GM19438 (cell line): ENCODE measurements at regions not wholly inside any gene's neighbourhood (a gene's known extent, or its start where the extent isn't known, plus 50 kb on each side); places are given as distances from the start of the nearest gene placed in this dataset.
"Not testable (repeated sequence)": the region's sequence is repeated elsewhere in the genome, so short reads cannot be mapped to it uniquely, and the experiment has no call there.

Source experiments
- ATAC-seq: cut with Tn5 transposase; IDR thresholded peaks from one replicate; pipeline ENCODE4 v1.9.1; 2021; ENCODE audit warnings: low read depth; ENCODE audit not compliant: unreplicated experiment

DNA sequence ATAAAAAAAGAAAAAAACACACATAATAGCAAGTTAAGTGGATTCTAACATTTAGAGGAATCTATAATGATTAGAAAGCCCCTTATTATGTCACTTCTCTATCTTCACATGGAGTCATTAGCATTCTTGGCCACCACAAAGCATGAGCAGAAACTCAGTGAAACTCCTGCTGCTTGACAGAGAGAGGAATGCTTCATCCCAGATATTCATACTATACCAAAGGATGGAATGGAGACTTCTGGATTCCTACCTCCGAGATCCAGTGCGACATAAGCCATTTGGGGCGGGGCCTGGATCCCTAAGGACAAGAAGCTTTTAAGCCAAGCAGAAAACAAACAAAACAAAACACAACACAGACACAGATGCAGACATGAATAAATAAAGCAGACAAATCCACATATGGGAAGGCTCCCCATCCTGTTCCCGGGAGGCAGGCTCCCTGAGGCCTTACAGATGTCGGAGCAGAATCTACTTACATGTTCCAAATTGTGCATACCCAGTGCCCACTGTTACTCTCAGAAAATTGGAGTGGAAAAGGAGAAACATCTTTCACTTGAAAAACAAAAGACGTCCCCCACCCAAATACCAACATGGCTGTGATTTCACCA is 727.3 kb downstream of the MAFB start:
- no peak for ATAC-seq

DNA sequence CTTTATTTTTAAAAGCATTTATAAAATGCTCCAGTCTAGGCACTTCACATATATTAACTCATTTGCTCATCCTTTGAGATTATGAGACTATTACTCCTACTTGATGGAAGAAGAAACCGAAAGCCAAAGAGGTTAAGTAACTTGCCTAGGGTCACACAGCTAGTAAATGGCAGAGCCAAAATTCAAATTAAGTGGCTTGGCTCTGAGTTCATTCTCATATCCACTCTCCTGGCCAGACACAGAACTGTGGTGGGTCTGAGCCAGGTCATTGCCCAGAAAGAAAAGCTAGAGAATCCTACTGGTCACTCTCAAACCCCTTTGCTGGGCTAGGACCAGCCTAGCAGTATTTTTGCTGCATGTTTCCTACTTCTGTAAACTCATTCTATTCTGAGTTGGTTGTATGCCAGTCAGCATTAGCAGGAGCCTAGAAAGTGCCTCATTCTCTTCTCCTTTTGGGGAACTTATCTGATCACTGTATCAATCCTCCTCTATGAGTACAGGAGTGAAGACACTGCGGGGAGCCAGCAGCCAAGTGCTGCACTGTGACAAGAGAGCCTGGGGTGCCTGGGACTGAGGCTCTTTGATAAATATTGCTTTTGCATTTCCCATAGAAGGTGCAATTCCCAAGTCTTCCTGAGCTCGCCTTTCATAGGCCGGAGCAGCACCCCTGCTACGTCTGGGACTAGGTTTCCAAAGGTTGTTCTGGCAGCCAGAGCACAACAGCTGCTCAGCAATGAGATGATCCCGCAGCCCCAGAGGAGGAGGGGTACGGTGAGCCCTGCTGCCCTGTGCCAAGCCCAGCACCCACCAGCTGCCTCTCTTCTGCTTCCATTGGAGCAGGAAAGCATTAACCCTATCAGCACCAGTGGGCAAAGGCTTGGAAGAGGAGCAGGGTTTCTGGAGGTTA is 728.3 kb downstream of the MAFB start:
- no peak for ATAC-seq

DNA sequence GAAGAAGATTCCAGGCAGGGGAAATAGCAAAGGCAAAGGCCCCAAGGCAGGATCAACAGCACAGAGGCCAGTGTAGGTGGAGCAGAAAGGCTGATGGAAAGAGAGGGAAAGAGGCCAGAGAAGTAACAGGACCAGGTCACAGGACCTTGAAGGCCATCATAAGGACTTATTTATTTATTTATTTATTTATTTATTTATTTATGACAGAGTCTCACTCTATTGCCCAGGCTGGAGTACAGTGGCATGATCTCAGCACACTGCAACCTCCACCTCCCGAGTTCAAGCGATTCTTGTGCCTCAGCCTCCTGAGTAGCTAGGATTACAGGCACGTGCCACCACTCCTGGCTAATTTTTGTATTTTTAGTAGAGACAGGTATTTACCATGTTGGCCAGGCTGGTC is 731.1 kb downstream of the MAFB start:
- not testable (repeated sequence) for ATAC-seq

DNA sequence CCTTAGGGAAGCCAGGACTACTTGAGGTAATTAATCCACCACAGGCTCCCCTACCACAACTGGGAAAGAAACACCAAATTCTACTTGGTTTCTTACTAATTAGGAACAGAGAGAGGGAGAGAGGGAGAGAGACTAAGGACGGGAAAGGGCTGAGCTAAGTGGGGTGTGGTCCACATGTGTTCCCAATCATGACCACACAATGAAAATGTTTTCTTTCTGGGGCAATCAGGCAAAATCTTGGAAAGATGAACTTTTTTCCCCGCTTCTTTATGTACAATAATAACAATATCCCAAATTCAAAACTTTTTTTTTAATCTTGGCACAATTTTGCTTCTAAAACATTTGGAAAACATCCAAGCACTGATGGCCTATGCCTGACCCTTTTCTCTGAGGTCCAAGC is 734.4 kb downstream of the MAFB start:
- ATAC-seq, result no peak

DNA sequence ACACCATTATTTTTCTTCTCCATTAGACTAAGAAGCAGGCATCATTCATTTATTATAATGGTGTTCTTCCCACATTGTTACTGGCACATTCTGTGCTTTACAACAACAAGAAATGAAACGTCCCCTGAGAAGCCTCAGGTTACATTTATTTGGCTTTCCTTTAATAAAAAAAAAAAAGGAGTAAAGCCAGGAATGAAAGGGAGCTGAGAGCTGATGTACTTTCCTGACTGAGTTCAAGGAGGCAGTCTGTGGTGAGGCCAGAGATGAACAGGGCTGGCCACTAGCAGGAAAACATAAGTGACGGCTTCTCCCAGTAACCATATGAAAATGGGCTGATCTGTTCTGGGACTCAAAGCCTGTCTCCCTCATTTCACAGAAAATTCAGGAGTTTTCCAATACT is 742.1 kb downstream of the MAFB start:
- no peak for ATAC-seq

DNA sequence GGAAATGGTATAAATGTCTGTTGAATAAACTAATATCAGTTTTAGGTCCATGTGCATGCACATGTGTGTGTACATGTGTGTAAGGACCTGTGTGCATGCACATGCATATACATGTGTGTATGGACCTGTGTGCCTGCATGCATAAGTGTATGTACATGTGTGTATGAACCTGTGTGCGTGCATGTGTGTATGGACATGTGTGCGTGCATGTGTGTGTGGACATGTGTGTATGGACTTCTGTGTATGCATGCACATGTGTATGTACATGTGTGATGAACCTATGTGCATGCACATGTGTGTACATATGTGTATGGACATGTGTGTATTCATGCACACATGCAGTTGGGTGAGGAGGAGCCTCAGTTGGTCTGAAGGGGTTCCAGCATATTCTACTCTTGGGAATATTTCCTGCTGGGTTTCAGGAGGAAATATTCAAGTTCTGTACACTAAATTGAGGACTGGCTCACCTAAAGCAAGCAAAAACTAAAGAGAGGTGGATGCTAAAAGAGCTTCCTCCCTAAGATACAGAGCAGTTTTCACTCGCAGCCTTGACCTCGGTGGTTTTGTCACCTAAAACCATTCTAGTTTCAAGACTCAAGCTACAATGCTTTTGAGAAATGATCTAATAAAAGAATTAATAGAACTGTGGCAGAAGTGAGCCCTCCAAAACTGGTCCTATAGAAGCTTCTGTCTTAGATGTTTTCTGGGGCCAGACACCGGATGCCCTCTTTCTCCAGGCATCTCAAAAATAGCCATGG is 742.8 kb downstream of the MAFB start:
- no peak for ATAC-seq

DNA sequence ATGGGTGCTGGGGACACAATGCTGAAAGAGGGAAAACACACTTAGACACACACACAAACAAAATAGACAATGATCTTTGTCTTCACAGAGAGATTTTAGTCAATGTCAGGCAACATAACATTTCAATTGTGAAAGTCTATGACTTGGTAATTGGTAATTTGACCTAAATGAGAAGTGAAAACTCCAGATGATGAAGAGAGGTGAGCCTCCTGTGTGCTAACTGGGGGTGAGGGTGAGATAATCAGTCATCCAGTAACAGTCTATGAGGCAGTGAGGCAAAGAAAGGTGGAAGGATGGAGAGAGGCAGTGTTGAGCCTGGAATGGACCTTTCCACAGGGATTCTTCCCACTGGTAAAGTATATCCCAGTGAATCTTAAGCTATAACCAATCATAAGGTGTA is 744.2 kb downstream of the MAFB start:
- no peak for ATAC-seq

DNA sequence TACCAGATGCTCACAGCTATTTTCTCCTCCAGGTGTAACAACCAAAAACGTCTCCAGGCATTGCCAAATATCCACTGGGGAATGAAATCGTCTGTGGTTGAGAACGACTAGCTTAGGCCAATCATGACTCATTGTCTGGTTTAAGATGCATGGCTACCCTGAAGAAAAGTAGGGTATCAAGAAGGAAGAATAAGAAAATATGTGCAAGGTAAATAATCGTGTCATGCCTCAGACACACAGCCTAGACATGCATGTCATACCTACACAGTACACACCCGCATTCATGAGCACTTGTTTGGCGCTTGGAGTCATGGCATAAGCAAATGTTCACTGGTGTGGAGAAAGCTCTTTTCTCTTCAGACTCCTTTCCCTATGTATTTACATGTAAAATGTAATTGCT is 745.7 kb downstream of the MAFB start:
- no peak for ATAC-seq

DNA sequence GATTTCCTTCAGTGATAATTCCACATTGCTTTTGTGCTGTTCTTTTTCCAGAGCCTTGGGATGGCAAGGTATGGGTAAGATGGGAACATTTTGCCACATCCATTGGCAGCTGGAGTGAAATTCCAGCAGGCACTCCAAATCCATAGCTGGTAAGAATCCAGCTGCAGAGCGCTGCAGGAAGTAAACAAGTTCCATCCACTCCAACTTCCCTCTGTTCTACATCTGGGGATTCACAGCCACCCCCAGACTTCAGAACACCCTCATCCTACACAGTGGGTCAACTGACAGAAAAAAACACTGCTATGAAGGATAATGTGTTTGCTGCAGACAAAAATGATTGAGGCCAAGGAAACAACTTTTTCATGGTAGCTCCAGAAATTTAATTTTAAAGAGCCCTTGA is 747.8 kb downstream of the MAFB start:
- no peak for ATAC-seq

DNA sequence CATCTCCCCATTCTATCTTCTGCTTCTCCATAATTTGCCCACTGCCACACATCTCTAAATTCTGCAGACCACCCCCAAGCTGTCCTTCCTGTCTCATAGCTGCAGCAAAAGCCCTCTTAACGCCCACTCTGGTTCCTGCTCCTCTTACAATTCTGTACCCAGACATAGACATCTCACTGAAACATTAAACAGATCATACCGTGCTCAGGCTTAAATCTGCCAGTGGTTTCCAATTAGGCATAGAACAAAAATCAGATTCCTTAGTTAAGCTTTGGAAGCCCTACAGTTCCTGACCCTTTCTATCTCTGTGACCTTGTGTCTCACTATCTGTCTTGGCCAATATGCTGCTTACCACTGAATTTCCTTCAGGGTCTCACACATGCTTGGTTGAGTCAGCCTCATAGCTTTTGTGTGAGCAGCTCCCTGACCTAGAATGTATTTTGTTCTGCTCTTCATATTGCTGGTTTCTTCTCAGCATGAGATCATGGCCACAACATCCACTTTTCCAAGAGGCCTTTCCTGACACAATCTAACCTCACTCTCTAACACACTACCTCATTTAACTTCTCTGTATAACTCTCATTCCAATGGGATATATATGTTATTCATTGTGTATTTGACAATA is 749.7 kb downstream of the MAFB start:
- ATAC-seq, result no peak

DNA sequence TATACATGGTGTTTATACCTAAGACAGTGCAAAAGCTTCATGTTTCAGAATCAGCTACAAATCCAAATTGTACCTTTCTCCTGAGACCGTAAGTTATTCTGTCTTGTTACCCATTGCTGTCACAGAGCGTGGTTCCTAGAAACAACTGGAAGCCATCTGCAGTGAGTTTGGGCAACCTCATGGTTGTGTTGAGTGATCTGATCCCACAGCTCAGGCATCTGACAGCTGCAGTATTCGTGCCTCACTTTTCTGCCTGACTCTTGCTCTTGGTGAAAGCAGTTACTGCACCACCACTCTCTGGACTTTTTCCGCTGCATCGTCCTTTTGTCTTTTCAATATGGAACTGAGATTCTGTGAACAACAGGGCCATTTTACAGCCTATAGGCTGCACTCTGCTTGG is 752.6 kb downstream of the MAFB start:
- no peak for ATAC-seq

DNA sequence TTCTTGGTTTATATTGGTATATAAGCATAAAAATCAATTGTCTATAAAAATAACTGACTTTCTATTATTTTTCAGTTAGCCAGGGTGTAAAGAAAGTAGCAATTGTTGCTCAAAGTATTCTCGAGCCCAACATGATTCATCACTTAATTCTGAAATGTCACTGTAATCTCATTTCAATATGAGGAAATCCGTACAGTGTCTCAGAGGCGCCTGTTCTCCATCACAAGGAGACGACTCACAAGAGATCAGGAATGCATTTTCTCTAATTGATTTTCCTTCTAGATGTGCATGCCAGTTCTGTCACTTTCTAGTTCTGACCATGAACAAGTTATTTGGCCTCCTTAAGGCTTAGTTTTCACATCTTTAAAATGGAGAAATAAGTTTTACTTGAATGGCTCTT is 753.1 kb downstream of the MAFB start:
- no peak for ATAC-seq

DNA sequence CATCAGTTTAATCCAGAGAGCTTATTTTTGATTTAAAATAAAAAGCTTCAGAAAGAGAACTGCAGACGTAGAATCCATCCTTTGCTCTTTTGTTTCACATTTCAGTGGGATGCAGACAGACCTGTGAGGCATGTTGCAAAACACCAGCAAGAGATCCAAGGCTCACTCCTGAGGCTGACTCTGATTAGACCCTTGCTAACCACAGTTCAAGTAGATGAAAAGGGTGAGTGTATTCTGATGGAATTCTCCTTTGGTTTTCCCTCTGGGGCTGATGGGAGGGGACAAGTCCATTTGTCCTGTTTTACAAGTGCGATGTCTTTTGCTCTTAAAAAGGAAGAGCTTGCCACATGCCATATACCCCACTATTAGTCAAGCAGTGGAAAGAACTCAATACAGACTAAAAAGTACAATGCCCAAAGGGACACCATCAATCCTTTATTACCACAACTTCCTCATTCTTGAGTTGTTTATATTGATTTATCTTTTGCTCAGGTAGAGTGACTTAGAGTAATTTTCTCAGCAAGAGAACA is 772.7 kb downstream of the MAFB start:
- no peak for ATAC-seq

DNA sequence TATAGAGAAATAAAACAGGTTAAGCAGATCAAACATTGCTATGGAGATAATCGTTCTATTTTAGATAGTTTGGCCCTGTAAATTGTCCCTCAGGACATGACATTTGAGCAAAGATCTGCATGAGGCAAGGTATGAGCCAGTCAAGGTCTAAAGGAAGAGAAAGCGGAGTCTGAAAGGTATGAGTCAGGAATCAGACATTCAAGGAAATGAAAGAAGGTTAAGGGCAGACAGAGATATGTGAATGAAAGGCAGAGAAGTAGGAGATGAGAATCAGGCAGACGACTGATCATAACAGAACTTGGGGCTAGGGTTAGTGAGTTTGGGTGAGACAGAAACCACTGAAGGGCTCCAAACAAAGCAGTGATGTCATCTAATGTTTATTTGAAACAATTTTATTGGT is 775.8 kb downstream of the MAFB start:
- no peak for ATAC-seq

DNA sequence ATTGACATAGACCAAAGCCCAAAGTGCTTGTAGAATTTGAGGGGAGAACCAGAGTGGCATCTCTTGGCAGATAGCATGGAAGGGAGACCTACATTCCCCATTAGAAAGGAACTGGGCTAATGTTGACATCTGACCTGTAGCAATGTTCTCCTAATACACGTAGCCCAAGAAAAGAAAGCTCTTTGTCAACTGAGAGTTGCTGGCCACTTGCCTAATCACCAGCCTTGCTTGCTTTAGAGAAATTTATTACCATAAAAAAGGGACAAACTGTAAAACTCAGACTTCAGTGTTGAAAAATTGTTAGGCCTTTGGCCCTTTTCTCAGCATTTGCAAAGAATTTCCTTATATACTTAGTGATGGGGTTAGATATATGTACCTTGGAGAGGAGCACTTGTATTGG is 777.5 kb downstream of the MAFB start:
- no peak for ATAC-seq

DNA sequence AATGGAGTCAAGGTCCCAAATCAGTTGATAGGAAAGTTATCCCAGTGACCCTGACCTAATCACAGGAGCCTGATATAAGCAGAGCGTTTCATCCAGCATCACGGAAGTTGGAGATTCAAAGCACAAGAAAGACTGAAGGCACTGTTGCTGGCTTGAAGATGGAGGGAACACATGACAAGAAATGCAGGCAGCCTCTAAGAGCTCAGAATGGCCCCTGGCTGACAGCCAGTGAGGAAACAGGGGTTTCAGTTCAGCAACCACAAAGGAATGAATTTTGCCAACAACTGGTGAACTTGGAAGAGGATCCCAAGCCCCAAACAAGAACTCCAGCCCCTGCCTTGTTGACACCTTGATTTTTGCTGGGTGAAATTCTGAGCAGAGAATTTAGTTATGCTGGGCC is 778.5 kb downstream of the MAFB start:
- ATAC-seq, result no peak

DNA sequence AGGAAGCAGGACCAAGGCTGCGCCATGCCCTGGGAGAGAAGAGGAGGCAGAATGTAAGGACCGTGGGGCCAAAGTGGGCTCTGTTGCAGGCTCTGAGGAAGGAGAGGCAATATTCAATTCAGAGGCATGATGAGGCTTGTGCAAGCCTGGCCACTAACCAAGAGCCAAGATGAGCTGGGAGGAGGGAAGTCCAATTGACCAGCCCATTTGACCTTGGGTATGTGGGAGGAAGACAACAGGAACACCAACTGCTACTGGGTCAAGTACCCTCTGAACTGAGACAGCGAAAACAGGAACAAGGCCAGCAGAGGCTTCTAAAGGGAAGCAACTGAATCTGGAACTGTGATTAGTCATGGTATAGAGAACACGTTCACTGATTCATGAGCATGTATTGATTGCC is 779.6 kb downstream of the MAFB start:
- no peak for ATAC-seq

DNA sequence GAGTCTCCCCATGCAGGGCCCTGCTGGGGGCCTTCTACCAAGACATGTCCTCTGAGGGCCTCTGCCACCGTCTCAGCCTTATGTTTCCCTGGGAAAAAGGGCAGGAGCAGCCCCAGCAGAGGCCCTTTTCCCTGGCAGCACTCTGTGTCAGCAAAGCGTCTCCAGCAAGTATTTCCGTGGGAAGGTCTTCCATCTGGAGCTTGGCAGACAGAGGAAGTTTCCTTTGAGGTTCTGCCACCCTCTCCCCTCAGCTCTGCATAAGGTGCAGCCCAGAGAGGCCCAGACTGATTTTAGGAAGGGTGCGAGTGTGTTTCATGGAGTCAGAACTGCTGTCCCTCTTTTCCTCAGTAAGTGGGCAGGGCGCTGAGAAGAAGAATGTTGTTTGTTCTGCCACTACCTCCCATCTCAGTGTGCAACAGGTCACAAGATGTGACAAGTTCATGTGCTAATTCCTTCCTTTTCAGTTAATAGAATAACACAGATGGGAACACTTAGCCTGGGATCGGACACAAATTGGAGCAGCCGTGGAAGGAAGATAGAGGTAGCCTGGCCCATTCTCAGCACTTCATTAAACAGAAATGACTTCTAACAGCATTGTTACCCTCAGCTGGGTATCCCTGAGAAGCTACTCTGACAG is 784.4 kb downstream of the MAFB start:
- ATAC-seq, result no peak

DNA sequence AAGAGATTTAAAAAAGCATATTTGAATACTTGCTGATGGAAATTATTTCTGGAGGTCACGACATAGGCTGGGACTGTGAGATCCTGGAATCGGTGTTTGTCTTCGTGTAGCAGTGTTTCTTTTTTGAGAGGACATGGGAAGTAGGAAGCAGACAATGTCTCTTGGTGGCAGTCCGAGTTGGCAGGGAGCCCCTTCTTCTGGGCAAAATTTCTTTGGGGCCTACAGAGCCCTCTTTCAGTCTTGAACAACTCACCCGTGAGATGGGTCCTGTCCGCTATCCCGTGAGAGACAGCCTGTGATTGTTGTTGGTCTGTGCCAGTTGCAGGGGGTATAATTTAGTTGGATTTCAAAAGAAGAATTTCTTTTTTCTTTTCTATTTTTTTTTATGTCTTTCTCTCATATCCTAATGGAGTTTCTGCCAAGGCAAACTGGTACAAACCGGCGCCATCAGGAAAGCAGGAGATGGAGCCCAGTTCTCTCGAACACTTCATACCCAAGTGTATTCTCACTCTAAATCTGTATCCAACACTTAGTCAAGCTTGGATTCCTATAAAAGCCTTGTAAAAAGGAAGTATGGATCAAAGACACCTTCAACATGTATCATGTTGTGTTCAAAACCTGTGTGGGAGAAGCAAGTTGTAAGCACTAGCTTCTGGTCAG is 785.1 kb downstream of the MAFB start:
- ATAC-seq, result no peak

DNA sequence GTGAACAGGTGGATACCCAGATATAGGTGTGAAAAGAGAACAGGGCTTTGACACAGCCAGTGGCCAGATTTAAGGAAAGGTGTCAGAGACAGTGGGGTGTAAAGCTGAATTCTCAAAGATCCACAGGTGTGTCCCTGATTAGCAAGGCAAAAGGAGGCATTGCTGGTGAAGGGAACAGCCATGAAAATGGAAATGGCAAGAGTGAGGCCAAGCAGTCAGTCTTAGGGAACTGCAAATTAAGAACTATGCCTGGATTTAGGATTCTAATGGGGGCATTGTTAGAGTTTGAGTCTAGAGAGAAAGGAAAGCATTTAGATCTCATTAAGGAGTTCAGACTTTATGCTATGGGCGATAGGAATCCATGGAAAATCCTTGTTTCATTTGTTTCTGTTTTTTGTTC is 789.2 kb downstream of the MAFB start:
- ATAC-seq, result no peak
